RWPE2 (cell line): ENCODE measurements at regions not wholly inside any gene's neighbourhood (a gene's known extent, or its start where the extent isn't known, plus 50 kb on each side); places are given as distances from the start of the nearest gene placed in this dataset.

ENCODE experiments used
- ATAC-seq: fragments of 200-7000 bp; cut with Tn5 transposase; 3 replicates; pipeline ENCODE4 v1.9.1; 2021; ENCODE audit warnings: low read depth
- DNase-seq: peaks from one replicate; pipeline ENCODE4 v3.0.0-alpha.2; 2020; ENCODE audit warnings: low spot score
- H3K27ac ChIP-seq: fragments of 450-650 bp; 2 replicates; pipeline ENCODE4 v1.5.1; 2017; ENCODE audit warnings: mild to moderate bottlenecking; ENCODE audit not compliant: poor library complexity, severe bottlenecking
- H3K27me3 ChIP-seq: fragments of 250-450 bp; sonication (Bioruptor Pico); 2 replicates; pipeline ENCODE4 v1.5.1; 2021; ENCODE audit warnings: mild to moderate bottlenecking, moderate library complexity; ENCODE audit not compliant: insufficient read depth, poor library complexity, severe bottlenecking
- H3K36me3 ChIP-seq: fragments of 250-450 bp; sonication (Bioruptor Pico); 2 replicates; pipeline ENCODE4 v1.5.1; 2020; ENCODE audit warnings: low read depth, mild to moderate bottlenecking, moderate library complexity
- H3K4me1 ChIP-seq: fragments of 250-450 bp; sonication (Bioruptor Pico); 2 replicates; pipeline ENCODE4 v1.5.1; 2021; ENCODE audit warnings: mild to moderate bottlenecking, moderate library complexity; ENCODE audit not compliant: insufficient read depth, poor library complexity, severe bottlenecking
- H3K4me3 ChIP-seq: fragments of 250-450 bp; sonication (Bioruptor Pico); 2 replicates; pipeline ENCODE4 v1.5.1; 2021; ENCODE audit warnings: mild to moderate bottlenecking, moderate library complexity; ENCODE audit not compliant: severe bottlenecking
- H3K9me3 ChIP-seq: fragments of 250-450 bp; sonication (Bioruptor Pico); 2 replicates; pipeline ENCODE4 v1.5.1; 2021; ENCODE audit warnings: mild to moderate bottlenecking, moderate library complexity; ENCODE audit not compliant: severe bottlenecking
- TF ChIP-seq, protein P1 (sequence below): fragments of 450-650 bp; IDR thresholded peaks from one replicate; pipeline ENCODE4 v1.5.1; 2017; ENCODE audit warnings: mild to moderate bottlenecking, moderate library complexity; ENCODE audit not compliant: poor library complexity, severe bottlenecking

GRCh38 chr4:54548098-54548620 is 109.6 kb upstream of the KIT start:
- DNase-seq: no peak
- Histone ChIP-seq H3K4me3 (no peak overlapping the region), H3K36me3 (no peaks in the 10 kb centered on the region), H3K9me3 (no peaks in the 10 kb centered on the region), H3K4me1 (peaks cover 20% of the 10 kb centered on the region), H3K27me3 (no peaks in the 10 kb centered on the region), H3K27ac (no peak overlapping the region)
- ATAC-seq: no peak
- TF ChIP-seq, protein P1, sequence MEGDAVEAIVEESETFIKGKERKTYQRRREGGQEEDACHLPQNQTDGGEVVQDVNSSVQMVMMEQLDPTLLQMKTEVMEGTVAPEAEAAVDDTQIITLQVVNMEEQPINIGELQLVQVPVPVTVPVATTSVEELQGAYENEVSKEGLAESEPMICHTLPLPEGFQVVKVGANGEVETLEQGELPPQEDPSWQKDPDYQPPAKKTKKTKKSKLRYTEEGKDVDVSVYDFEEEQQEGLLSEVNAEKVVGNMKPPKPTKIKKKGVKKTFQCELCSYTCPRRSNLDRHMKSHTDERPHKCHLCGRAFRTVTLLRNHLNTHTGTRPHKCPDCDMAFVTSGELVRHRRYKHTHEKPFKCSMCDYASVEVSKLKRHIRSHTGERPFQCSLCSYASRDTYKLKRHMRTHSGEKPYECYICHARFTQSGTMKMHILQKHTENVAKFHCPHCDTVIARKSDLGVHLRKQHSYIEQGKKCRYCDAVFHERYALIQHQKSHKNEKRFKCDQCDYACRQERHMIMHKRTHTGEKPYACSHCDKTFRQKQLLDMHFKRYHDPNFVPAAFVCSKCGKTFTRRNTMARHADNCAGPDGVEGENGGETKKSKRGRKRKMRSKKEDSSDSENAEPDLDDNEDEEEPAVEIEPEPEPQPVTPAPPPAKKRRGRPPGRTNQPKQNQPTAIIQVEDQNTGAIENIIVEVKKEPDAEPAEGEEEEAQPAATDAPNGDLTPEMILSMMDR: no peak

- H3K36me3 ChIP-seq: no peaks in the 10 kb centered on the region
- DNase-seq (no peak), ATAC-seq (no peak)
- TF ChIP-seq, protein P1: no peak
- no peaks in the 10 kb centered on the region for H3K9me3 ChIP-seq
- H3K4me3 ChIP-seq: no peak overlapping the region
- no peaks in the 10 kb centered on the region for H3K27me3 ChIP-seq
- peaks cover 20% of the 10 kb centered on the region for H3K4me1 ChIP-seq
- no peak overlapping the region for H3K27ac ChIP-seq
Measured at GRCh38 chr4:54548831-54549460, 108.8 kb upstream of the KIT start.

DNA sequence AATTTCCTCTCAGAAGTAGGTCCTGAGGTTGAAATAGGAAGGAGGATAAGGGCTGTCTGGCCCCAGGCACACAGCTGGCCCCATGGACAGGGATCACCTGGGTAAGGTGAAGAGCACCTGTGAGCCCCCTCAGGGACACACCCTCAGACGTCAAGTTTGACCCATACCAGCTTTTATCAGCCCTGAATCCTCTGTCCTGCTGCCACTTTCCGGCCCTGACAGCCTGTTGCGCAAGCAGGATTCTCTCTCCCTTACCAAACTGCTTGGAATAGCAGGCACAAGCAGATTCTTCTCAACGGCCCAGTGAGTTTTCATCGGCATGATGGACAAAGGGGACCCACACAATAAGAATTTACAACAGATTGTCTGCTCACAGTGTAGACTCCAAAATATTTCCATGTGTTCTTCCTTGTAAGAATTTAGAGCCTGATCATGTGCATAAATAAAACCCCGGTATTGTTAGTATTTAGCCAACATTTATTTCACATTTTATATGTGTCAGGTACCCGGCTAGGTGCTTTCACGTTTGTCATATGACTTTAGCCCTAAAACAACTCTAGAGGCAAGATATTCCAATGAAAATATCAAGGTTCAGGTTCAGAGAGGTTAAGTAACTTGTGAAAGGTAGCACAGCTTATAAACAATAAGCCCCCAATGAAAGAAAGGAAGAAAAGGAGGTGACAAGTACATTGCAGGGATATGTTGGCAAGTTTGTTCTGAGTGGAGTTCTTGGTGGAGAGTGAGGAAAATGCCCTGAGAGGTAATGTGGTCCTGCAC is 107.2 kb upstream of the KIT start:
- Histone ChIP-seq H3K27me3 (no peaks in the 10 kb centered on the region), H3K9me3 (no peaks in the 10 kb centered on the region), H3K36me3 (no peaks in the 10 kb centered on the region), H3K27ac (no peak overlapping the region), H3K4me3 (no peak overlapping the region), H3K4me1 (peaks cover 17% of the 10 kb centered on the region)
- TF ChIP-seq, protein P1: no peak
- ATAC-seq (no peak), DNase-seq (no peak)

DNA sequence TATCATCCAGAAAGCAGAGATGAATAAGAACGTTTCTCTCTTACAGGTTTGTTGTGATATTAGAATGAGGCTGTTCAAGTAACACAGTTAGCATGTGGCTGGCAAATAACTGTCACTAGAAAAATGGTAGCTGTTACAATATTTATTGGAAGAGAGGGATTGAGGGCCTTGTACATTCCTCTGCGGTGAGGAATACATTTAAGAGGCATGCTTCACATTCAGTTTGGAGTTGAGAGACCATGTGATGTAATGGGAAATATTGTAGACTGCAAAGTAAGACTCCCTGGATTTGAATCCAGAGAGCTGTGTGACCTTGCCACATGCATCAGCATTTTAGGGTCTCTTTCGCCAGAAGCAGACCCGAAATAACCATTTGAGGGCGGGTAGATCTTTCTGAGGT is 104.8 kb upstream of the KIT start:
- DNase-seq: no peak
- H3K4me3 ChIP-seq: no peak overlapping the region
- TF ChIP-seq, protein P1: no peak
- no peaks in the 10 kb centered on the region for H3K27me3 ChIP-seq
- no peak overlapping the region for H3K27ac ChIP-seq
- ATAC-seq: no peak
- no peaks in the 10 kb centered on the region for H3K4me1 ChIP-seq
- no peaks in the 10 kb centered on the region for H3K36me3 ChIP-seq
- H3K9me3 ChIP-seq: no peaks in the 10 kb centered on the region
